ENCODE measurements at regions not wholly inside any gene's neighbourhood (a gene's known extent, or its start where the extent isn't known, plus 50 kb on each side); places are given as distances from the start of the nearest gene placed in this dataset.

DNA sequence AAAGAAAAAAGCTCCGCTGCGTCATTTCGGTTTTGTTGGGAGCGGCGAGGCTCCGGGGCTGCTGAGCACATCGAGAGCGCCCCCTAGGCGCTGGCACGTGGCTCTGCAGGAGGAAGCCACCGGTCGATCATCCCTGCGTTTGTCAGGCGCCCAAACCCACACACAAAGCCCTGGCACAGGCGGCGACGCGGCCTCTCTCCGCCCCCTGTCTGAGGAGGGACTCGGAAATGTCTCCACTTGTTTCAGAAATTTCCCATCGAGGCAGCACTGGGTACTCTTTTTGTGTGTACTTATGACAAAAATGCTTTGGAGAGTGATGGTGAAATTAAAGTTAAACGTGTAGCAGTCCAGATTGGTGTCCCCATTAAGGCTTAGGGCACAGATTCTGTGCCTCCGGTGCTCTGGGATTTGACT is 407.3 kb upstream of the ONECUT1 start:
- TF ChIP-seq, protein P1, sequence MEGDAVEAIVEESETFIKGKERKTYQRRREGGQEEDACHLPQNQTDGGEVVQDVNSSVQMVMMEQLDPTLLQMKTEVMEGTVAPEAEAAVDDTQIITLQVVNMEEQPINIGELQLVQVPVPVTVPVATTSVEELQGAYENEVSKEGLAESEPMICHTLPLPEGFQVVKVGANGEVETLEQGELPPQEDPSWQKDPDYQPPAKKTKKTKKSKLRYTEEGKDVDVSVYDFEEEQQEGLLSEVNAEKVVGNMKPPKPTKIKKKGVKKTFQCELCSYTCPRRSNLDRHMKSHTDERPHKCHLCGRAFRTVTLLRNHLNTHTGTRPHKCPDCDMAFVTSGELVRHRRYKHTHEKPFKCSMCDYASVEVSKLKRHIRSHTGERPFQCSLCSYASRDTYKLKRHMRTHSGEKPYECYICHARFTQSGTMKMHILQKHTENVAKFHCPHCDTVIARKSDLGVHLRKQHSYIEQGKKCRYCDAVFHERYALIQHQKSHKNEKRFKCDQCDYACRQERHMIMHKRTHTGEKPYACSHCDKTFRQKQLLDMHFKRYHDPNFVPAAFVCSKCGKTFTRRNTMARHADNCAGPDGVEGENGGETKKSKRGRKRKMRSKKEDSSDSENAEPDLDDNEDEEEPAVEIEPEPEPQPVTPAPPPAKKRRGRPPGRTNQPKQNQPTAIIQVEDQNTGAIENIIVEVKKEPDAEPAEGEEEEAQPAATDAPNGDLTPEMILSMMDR (IDR thresholded peaks at IDR 0.05) = peak; percentile 40 to 75 (median 61)
- TF ChIP-seq EP300 (IDR thresholded peaks at IDR 0.05) = no peak

All from esophagus muscularis mucosa (tissue), 3 donors.